ENCODE measurements at regions not wholly inside any gene's neighbourhood (a gene's known extent, or its start where the extent isn't known, plus 50 kb on each side); places are given as distances from the start of the nearest gene placed in this dataset.

- no peak for DNase-seq (ENCODE audit: low spot score)
Measured at GRCh38 chr13:63042686-63043085, 1627.0 kb upstream of the PCDH20 start.

DNA sequence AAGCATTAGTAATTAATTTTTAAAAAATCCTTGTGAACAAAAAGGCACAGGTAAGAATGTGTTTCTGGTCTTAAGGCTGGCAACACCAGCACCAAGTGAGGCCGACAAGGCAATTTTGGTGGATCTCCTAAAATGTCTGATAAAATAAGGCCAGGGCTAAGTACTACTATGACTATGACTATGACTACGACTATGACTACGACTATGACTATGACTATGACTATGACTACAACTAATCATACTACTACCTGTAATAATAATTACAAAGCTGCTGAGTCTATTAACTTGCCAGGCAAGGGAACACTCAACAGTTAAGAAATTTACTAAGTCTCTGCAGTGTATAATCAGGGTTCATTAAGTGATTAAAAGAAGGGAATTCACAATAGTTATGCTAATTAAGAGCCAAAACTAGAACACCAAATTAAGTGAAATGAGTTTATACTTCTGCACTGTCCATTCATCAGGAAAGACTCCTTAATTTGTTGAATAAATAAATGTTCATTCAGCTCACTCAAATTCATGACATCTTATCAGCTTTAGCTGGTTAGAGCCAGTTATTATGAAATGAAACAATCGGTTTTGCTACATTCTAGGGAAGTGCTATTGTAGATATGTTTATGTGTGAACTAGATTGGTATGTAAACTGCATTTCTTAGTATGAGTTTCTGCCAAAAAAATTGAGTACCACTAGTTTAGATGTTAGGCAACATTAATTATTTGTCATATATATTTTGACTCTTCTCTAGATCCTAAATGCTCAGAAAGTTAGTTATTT, 1626.2 kb upstream of the PCDH20 start:
- no peak for DNase-seq (ENCODE audit: low spot score)

GRCh38 chr13:63026285-63026797, 1610.7 kb upstream of the PCDH20 start:
- DNase-seq (ENCODE audit: low spot score) = peak; percentile 47

DNA sequence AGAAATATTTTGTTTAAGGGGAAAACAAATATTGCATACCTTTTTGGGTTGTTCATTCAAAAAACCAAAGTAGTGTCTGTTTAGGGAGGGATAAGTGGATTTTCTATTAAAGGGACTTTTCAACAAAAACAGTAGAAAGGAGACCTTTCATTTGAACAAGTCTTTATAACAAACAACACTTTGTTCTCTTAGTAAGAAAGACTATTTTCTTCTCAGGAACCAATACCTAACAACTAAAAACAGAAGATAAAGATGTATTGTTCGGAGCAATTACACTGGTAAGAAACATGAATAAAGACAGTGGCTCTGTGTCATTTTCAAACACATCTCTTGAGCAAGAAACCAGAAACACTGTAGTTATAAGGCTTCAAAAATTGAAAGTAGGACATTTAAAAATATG, 1610.1 kb upstream of the PCDH20 start:
- DNase-seq (ENCODE audit: low spot score) = no peak

DNA sequence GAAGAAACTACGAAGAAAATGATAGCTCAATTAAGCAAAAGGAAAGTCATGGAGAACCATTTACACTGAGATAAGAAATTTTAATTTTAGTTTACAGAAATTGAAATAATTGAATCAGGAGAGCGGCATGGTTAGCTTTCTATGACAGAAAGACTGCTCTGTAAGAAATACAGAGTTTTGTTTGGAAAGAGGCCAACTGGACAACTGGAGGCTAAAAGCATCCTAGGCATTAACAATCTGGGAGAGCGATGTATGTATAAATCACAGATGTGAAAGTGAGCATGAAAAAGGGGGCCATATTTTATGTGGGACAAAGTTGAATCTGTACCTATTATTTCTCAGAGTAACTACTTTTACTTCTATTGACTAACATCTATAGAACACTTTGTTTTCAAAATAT, 1608.8 kb upstream of the PCDH20 start:
- DNase-seq (ENCODE audit: low spot score) = peak; percentile 64

DNA sequence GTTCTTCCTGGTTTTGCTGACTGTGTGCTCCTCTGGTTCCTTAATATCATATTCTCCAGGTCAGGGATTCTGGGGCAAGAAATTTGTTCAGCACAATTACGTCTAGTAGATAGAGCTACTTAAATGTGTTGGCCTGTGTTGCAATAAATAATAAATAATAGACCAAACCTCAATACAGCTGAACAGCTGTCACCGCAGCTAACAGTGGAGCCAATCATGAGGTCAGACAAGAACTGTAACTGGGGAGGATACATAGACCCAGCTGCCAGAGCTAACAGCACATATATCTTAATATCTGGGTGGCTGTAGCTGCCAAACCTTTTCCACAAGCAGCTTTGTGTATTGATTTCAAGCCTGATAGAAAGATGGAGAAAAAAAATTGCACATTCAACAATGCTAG, 1596.3 kb upstream of the PCDH20 start:
- no peak for DNase-seq (ENCODE audit: low spot score)

DNA sequence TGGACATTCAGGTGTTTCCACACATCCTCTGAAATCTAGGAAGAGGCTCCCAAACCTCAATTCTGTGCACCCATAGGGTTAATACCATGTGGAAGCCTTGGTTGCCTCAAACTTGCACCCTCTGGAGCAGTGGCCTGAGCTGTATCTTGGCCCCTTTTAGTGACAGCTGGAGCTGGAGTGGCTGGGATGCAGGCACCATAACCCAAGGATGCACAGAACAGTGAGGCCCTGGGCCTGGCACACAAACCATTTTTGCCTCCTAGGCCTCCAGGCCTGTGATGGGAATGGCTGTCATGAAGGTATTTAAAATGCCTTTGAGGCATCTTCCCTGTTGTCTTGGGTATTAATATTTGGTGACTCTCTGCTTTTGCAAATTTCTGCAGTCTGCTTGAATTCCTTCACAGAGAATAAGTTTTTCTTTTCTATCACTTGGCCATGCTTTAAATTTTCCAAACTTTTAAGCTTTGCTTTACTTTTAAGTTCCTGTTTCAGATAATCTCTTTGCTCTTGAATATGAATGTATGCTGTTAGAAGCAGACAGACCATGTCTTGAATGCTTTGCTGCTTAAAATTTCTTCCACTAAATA, 1594.5 kb upstream of the PCDH20 start:
- no peak for DNase-seq (ENCODE audit: low spot score)

- DNase-seq (ENCODE audit: low spot score) = no peak
Measured at GRCh38 chr13:63005625-63006024, 1590.0 kb upstream of the PCDH20 start.

DNA sequence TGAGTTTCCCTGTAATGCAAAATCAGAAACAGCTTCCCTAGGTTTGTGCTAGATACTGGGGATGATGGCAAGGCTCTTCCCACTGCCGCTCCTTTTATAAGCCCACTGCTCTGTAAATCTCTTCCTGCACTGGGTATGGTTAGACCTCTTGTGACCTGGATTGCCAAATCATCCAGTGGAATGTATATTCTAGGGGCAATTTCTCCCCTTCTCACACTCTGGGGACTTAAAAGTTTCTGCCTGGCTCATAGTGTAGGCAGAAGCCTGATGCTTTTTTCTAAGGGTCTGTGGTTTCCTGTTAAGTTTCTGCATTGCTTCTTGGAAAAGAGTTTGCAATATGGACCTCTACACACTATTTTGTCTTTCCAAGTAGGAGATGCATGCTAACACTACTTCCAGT, 1582.0 kb upstream of the PCDH20 start:
- no peak for DNase-seq (ENCODE audit: low spot score)

- no peak for DNase-seq (ENCODE audit: low spot score)
Measured at GRCh38 chr13:62997038-62997599, 1581.5 kb upstream of the PCDH20 start.

DNA sequence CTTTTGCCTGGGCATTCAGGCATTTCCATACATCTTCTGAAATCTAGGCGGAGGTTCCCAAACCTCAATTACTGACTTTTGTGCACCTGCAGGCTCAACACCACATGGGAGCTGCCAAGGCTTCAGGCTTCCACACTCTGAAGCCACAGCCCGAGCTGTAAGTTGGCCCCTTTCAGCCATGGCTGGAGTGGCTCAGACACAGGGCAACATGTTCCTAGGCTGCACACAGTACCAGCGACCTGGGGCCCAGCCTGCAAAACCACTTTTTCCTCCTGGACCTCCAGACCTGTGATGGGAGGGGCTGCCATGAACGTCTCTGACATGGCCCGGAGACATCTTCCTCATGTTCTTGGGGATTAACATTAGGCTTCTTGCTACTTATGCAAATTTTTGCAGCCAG, 1558.2 kb upstream of the PCDH20 start:
- DNase-seq (ENCODE audit: low spot score) = no peak

DNA sequence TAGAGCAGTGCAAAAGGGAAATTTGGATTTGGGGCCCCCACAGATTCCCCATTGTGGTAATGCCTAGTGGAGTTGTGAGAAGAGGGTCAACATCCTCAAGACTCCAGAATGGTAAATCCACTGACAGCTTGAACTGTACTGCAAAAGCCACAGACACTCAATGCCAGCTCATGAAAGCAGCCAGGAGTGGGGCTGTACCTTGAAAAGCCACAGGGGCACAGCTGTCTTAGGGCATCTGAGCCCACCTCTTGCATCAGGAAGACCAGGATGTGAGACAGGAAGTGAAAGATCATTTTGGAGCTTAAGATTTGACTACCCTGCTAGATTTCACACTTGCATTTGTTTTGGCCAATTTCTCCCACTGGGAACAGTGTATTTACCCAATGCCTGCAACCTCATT, 1548.9 kb upstream of the PCDH20 start:
- no peak for DNase-seq (ENCODE audit: low spot score)

GRCh38 chr13:62960723-62961122, 1545.1 kb upstream of the PCDH20 start:
- no peak for DNase-seq (ENCODE audit: low spot score)

- peak; percentile 31 for DNase-seq (ENCODE audit: low spot score)
Measured at GRCh38 chr13:62933809-62934208, 1518.2 kb upstream of the PCDH20 start.

- no peak for DNase-seq (ENCODE audit: low spot score)
Measured at GRCh38 chr13:62932256-62932883, 1516.7 kb upstream of the PCDH20 start.

GRCh38 chr13:62931853-62932252, 1516.2 kb upstream of the PCDH20 start:
- DNase-seq (ENCODE audit: low spot score) = peak; percentile 40

DNA sequence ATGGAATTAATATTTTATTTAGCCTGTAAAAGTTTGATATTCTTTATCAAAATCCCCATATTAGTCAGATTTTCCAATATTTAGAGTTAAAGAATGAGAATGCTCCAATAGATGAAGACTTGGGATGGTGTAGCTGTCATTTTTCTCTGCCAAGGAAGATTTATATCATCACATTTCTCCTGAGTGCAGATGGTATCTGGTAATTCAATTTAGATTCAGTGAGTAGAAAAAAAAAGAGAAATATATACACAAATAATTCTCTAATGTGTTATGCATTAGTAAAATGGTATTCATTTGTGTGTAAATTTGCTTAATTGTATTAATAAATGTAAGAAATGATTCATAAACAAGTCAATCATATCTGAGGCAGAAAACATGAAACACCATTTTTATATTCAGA, 1508.7 kb upstream of the PCDH20 start:
- DNase-seq (ENCODE audit: low spot score) = peak; percentile 35

DNA sequence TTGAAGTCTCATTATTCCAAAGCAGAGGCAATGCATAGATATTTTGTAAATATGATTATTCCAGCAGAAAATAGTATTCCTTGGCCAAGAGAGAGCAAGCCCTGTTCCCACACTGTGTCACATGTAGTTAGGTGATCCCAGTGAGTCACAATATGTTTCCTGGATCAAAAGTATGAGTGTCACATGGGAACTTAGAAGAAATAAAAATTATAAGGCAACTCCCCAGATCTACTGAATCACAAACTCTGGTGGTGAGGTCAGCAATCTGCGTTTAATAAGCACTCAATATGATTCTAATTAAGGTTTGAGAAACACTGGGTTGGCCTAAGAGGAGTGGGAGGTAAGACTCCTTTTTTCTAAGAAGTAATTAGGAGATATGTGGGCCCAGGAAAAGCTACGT, 1504.5 kb upstream of the PCDH20 start:
- no peak for DNase-seq (ENCODE audit: low spot score)

- DNase-seq (ENCODE audit: low spot score) = no peak
Measured at GRCh38 chr13:62919491-62919890, 1503.8 kb upstream of the PCDH20 start.

DNA sequence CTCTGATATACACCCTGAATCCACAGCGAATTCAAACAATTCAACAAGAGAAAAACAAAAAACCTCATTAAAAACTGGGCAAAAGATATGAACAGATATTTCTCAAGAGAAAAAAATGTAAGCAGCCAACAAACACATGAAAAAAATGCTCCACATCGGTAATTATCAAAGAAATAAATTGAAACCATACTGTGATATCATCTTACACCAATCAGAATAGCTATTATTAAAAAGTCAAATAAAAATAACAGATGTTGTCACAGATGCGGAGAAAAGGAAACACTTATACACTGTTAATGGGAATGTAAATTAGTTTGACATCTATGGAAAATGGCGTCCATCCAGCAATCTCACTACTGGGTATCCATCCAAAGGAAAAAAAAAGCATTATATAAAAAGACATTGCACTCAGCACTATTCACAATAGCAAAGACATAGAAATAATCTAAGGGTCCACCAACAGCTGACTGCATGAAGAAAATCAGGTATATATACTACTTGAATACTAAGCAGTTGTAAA, 1495.0 kb upstream of the PCDH20 start:
- DNase-seq (ENCODE audit: low spot score) = no peak

- no peak for DNase-seq (ENCODE audit: low spot score)
Measured at GRCh38 chr13:62908321-62908720, 1492.7 kb upstream of the PCDH20 start.

GRCh38 chr13:62906896-62907295, 1491.2 kb upstream of the PCDH20 start:
- DNase-seq (ENCODE audit: low spot score) = no peak

Measured in SK-N-DZ (cell line).